HepG2 (cell line): ENCODE measurements at regions not wholly inside any gene's neighbourhood (a gene's known extent, or its start where the extent isn't known, plus 50 kb on each side); places are given as distances from the start of the nearest gene placed in this dataset.

Source experiments
- ATAC-seq: fragments of 200-7000 bp; cut with Tn5 transposase; 3 replicates; pipeline ENCODE4 v1.9.1; 2020; ENCODE audit warnings: mild to moderate bottlenecking, moderate library complexity
- BruUV-seq: library from RNA; stranded (reverse); fragments of 400-500 nt; replicated peaks from 2 replicates; lab custom pipeline; 2021; lab: Mats Ljungman, UMichigan
- CTCF ChIA-PET: fragments of 300-600 bp; formaldehyde crosslinking; extraction: SDS; loops from one replicate; lab custom pipeline; 2021; ENCODE audit warnings: low total read pairs, inconsistent platforms, low intra/inter-chr PET ratio; lab: Yijun Ruan, JAX
- POLR2A ChIA-PET: fragments of 350-600 bp; sonication (Branson Sonifier 250); formaldehyde crosslinking; loops from one replicate; lab custom pipeline; 2020; ENCODE audit warnings: antibody characterized with exemption, inconsistent platforms; lab: Yijun Ruan, JAX
- DNase-seq: peaks from one replicate; pipeline ENCODE4 v3.0.0-alpha.2; 2015; ENCODE audit warnings: low spot score
- FAIRE-seq: peaks from 3 replicates; lab custom pipeline; 2011; peaks lifted over from hg19 to GRCh38; lab: Jason Lieb, UNC
- H2AFZ ChIP-seq: one replicate; pipeline ENCODE4 v1.6.1; 2011; ENCODE audit warnings: low read length, inconsistent platforms
- H3K27ac ChIP-seq: fragments of 300-600 bp; 3 replicates; pipeline ENCODE4 v1.8.0; 2011; ENCODE audit warnings: mixed run types, mild to moderate bottlenecking, mixed read lengths, low read length, inconsistent platforms; ENCODE audit not compliant: insufficient read depth; ENCODE audit errors: extremely low read length
- H3K27me3 ChIP-seq, 2 experiments: fragments of 200-600 bp in 1 of 2; 2 replicates in 1 of 2; 3 replicates in 1 of 2; pipeline versions ENCODE4 v1.6.0 to v1.8.0; 2011; ENCODE audit warnings: low read length in 2 of 2, mild to moderate bottlenecking in 2 of 2, moderate library complexity in 2 of 2, inconsistent platforms in 1 of 2; ENCODE audit not compliant: insufficient read depth in 2 of 2, control insufficient read depth in 1 of 2
- H3K36me3 ChIP-seq, 2 experiments: fragments of 200-600 bp in 1 of 2; replicated peaks in 1 of 2; 2 replicates in 1 of 2; 3 replicates in 1 of 2; pipeline versions ENCODE4 v1.5.1 to v1.8.0; 2011; ENCODE audit warnings: low read length in 2 of 2, inconsistent platforms in 1 of 2; ENCODE audit not compliant: insufficient read depth in 2 of 2, control insufficient read depth in 1 of 2
- H3K4me1 ChIP-seq: 2 replicates; pipeline ENCODE4 v1.5.1; 2012; ENCODE audit warnings: low read length, inconsistent platforms; ENCODE audit not compliant: insufficient read depth
- H3K4me2 ChIP-seq: 2 replicates; pipeline ENCODE4 v1.6.0; 2011; ENCODE audit warnings: low read depth, low read length, inconsistent platforms
- H3K4me3 ChIP-seq, 3 experiments: fragments of 200-600 bp in 1 of 3; sonication (generic), shearing (Covaris generic) in 1 of 3; replicated peaks in 1 of 3; 2 replicates each; pipeline ENCODE4 v1.5.1; 2011 to 2016; ENCODE audit warnings: low read length in 3 of 3, inconsistent platforms in 2 of 3, low read depth in 2 of 3, mild to moderate bottlenecking in 2 of 3, control low read depth in 1 of 3, mixed read lengths in 1 of 3; ENCODE audit not compliant: insufficient read depth in 1 of 3
- H3K79me2 ChIP-seq: one replicate; pipeline ENCODE4 v1.6.1; 2011; ENCODE audit warnings: low read length, inconsistent platforms; ENCODE audit not compliant: insufficient read depth
- H3K9ac ChIP-seq: 2 replicates; pipeline ENCODE4 v1.6.0; 2011; ENCODE audit warnings: mild to moderate bottlenecking, low read depth, low read length, inconsistent platforms; ENCODE audit not compliant: insufficient read depth
- H3K9me3 ChIP-seq: 2 replicates; pipeline ENCODE4 v1.5.1; 2012; ENCODE audit warnings: mild to moderate bottlenecking, low read length
- H4K20me1 ChIP-seq: 2 replicates; pipeline ENCODE4 v1.6.0; 2011; ENCODE audit warnings: inconsistent platforms, mild to moderate bottlenecking, low read length, moderate library complexity; ENCODE audit not compliant: insufficient read depth
- BCL6 ChIP-seq: IDR thresholded peaks from 2 replicates; pipeline ENCODE4 v1.6.1; 2016; ENCODE audit warnings: missing genetic modification reagents, missing compliant biosample characterization
- IRF2 ChIP-seq: IDR thresholded peaks from 2 replicates; pipeline ENCODE4 v1.6.1; 2018; ENCODE audit warnings: missing genetic modification reagents, missing compliant biosample characterization
- MED8 ChIP-seq: sonication (generic); formaldehyde crosslinking; IDR thresholded peaks from 2 replicates; pipeline ENCODE4 v1.8.1; 2023; ENCODE audit warnings: mild to moderate bottlenecking, missing genetic modification reagents; ENCODE audit not compliant: insufficient replicate concordance
- PBX3 ChIP-seq: sonication (generic); formaldehyde crosslinking; IDR thresholded peaks from 2 replicates; pipeline ENCODE4 v1.8.1; 2023; ENCODE audit warnings: missing genetic modification reagents, inconsistent platforms, borderline replicate concordance
- TBX2 ChIP-seq: sonication (generic); formaldehyde crosslinking; IDR thresholded peaks from 2 replicates; pipeline ENCODE4 v1.5.0; 2020; ENCODE audit warnings: missing genetic modification reagents, mild to moderate bottlenecking, borderline replicate concordance
- TERF1 ChIP-seq: sonication (generic); formaldehyde crosslinking; IDR thresholded peaks from 2 replicates; pipeline ENCODE4 v1.8.0; 2022; ENCODE audit warnings: mild to moderate bottlenecking, missing genetic modification reagents, moderate library complexity
- ZHX2 ChIP-seq, 2 experiments: sonication (generic) in 1 of 2; formaldehyde crosslinking in 1 of 2; IDR thresholded peaks; 2 replicates each; pipeline versions ENCODE4 v1.6.1 to v1.9.0; 2014 to 2022; ENCODE audit warnings: antibody characterized with exemption in 1 of 2, borderline replicate concordance in 1 of 2, inconsistent platforms in 1 of 2, low read depth in 1 of 2, missing genetic modification reagents in 1 of 2
- ZNF446 ChIP-seq: sonication (generic); formaldehyde crosslinking; IDR thresholded peaks from 2 replicates; pipeline ENCODE4 v1.5.0; 2020; ENCODE audit warnings: mild to moderate bottlenecking, missing genetic modification reagents
- ZNF691 ChIP-seq: sonication (generic); formaldehyde crosslinking; IDR thresholded peaks from 2 replicates; pipeline ENCODE4 v1.4.0; 2020; ENCODE audit warnings: missing genetic modification reagents, low read depth, mild to moderate bottlenecking, borderline replicate concordance
- WGBS: methylation state at CpG from one replicate; pipeline ENCODE4 v1.1.6; 2017; ENCODE audit warnings: low lambda C conversion rate; 5-methylcytosine and 5-hydroxymethylcytosine counted together
- in situ Hi-C: cut with HindIII; loops from 2 replicates; pipeline ENCODE4 v1.10.0; 2017; ENCODE audit warnings: low pct_unique_long_range_greater_than_20kb; ENCODE audit not compliant: extremely low pct_ligation_motif_present
- intact Hi-C: fragments of 100-400 bp; cut with micrococcal nuclease; formaldehyde crosslinking; loops from one replicate; pipeline ENCODE4 v1.10.0; 2022; ENCODE audit not compliant: unreplicated experiment

- Histone ChIP-seq H3K4me1 (no peaks in the 10 kb centered on the region), H3K4me2 (no peak overlapping the region), H2AFZ (no peak overlapping the region), H3K9me3 (no peaks in the 10 kb centered on the region), H3K36me3 (no peaks in the 10 kb centered on the region), H3K27me3 (no peaks in the 10 kb centered on the region), H4K20me1 (no peaks in the 10 kb centered on the region), H3K9ac (no peak overlapping the region), H3K4me3 (no peak overlapping the region), H3K79me2 (no peaks in the 10 kb centered on the region), H3K27ac (no peak overlapping the region)
- ATAC-seq = no peak
- DNase-seq = no peak
- ChIA-PET POLR2A (no interaction called here), CTCF (no interaction called here)
- no TSS peak for BruUV-seq
- no peak for FAIRE-seq
- in situ Hi-C loops = no loop called here
- TF ChIP-seq TBX2 (no peak), ZNF446 (CRISPR knock-in tag) (no peak), BCL6 (no peak), ZNF691 (CRISPR knock-in tag) (no peak), PBX3 (CRISPR knock-in tag) (no peak), IRF2 (CRISPR knock-in tag) (no peak), ZHX2 (IDR thresholded peaks at IDR 0.05; ENCODE audit: low read depth) (no peak), ZHX2 (CRISPR knock-in tag; IDR thresholded peaks at IDR 0.05; ENCODE audit: borderline replicate concordance) (no peak), MED8 (CRISPR knock-in tag) (no peak), TERF1 (CRISPR knock-in tag) (no peak)
- WGBS = 0% methylated on average over 1 of the region's 1 CpG
- intact Hi-C loops = no loop called here
Observed at GRCh38 chr5:15266841-15267240, 233.1 kb upstream of the FBXL7 start.
